ENCODE measurements at regions not wholly inside any gene's neighbourhood (a gene's known extent, or its start where the extent isn't known, plus 50 kb on each side); places are given as distances from the start of the nearest gene placed in this dataset.
A peak's percentile ranks its signal among the peaks of the same experiment; 100 is the strongest.

DNA sequence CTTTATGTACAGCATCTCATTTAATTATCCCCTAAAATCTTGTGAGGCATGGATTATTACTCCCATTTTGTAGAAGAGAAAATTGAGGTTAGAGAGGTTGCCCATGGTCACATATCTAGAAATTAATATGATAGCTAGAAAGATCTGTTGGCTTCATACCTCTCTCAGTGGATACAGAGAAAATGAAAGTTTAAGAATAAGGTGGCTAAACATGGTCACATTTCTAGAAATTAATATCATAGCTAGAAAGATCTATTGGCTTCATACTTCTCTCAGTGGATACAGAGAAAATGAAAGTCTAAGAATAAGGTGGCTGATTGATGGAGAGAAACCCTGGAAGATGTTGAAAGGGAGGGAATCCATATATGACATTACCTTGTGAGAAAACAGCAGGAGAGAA is 260.7 kb upstream of the MAN1A1 start:
- H3K27me3 ChIP-seq (ENCODE audit: insufficient read depth, low read length) = no peaks in the 10 kb centered on the region
- H3K36me3 ChIP-seq (ENCODE audit: insufficient read depth, low read length) = no peaks in the 10 kb centered on the region
- no peak overlapping the region for H3K27ac ChIP-seq (ENCODE audit: low read depth, low read length)
- no peaks in the 10 kb centered on the region for H3K79me2 ChIP-seq (ENCODE audit: control insufficient read depth, insufficient read depth, low read length, unreplicated experiment)
- no peak overlapping the region for H3K4me3 ChIP-seq (ENCODE audit: low read depth, low read length)
- peak overlapping the region; percentile 57 for H2AFZ ChIP-seq (ENCODE audit: low read length, unreplicated experiment)
- H3K4me1 ChIP-seq (ENCODE audit: control insufficient read depth, insufficient read depth, low read length, unreplicated experiment) = peaks cover 24% of the 10 kb centered on the region

DNA sequence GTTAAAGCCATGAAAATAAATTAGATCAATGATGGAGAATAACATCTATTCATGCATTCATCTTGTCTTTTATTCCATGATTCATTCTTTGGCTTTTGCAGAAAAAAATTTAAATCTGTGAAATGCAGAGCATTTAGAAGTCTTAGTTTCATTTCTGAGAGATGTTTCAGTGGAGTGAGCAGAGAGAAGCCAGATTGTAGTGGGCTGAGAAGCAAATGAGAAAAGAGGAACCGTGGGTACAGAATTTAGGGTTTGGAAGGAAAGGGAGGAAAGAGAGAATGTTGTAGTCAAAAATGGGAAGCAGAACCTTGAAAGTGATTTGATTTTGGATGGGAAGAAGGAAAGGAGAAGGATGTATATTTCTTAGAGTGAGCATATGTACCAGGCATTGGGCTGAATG is 260.3 kb upstream of the MAN1A1 start:
- H3K27me3 ChIP-seq (ENCODE audit: insufficient read depth, low read length) = no peaks in the 10 kb centered on the region
- H3K4me3 ChIP-seq (ENCODE audit: low read depth, low read length) = no peak overlapping the region
- H3K36me3 ChIP-seq (ENCODE audit: insufficient read depth, low read length) = no peaks in the 10 kb centered on the region
- H2AFZ ChIP-seq (ENCODE audit: low read length, unreplicated experiment) = peak overlapping the region; percentile 57
- no peak overlapping the region for H3K27ac ChIP-seq (ENCODE audit: low read depth, low read length)
- peaks cover 24% of the 10 kb centered on the region for H3K4me1 ChIP-seq (ENCODE audit: control insufficient read depth, insufficient read depth, low read length, unreplicated experiment)
- no peaks in the 10 kb centered on the region for H3K79me2 ChIP-seq (ENCODE audit: control insufficient read depth, insufficient read depth, low read length, unreplicated experiment)

DNA sequence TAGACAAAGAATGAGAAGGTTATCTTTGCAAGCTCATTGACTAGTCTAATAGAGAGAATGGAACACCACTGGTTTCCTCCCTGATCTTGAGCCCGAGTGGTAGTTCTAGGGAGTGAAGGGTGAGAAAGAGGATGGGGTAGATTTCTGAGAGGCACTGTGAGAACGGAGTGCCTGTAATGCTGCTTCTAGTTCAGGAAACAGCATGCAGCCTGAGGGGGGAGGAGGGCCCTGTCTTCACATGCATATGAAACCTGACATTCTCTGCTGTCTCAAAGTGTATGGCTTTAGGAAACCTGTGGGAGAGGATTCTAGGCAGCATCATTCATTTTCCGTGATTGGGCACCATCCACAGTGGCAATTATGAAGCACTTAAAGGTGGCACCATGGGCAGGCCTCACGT is 259.4 kb upstream of the MAN1A1 start:
- peaks cover 20% of the 10 kb centered on the region for H3K4me1 ChIP-seq (ENCODE audit: control insufficient read depth, insufficient read depth, low read length, unreplicated experiment)
- no peaks in the 10 kb centered on the region for H3K27me3 ChIP-seq (ENCODE audit: insufficient read depth, low read length)
- H3K4me3 ChIP-seq (ENCODE audit: low read depth, low read length) = no peak overlapping the region
- H3K36me3 ChIP-seq (ENCODE audit: insufficient read depth, low read length) = no peaks in the 10 kb centered on the region
- no peaks in the 10 kb centered on the region for H3K79me2 ChIP-seq (ENCODE audit: control insufficient read depth, insufficient read depth, low read length, unreplicated experiment)
- H2AFZ ChIP-seq (ENCODE audit: low read length, unreplicated experiment) = no peak overlapping the region
- H3K27ac ChIP-seq (ENCODE audit: low read depth, low read length) = no peak overlapping the region

DNA sequence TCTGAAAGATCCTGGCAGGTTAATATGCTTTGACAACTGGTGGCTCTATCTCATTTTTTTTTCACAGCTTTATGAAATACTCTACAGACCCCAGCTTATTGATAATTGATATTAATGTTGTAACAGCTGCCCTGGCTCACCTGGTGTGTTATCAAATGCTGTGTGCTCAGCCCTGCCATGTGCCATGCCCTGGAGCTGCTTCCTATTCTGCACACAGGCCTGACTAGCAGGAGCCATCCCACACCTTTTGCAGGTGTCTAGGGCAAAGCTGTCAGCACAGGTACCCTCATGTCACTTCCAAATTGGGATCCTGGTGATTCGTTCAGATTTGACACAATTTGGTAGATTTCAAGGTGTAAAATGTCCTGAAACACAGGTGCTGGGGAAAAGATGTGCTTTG is 254.6 kb upstream of the MAN1A1 start:
- Histone ChIP-seq H3K27ac (ENCODE audit: low read depth, low read length) (no peak overlapping the region), H2AFZ (ENCODE audit: low read length, unreplicated experiment) (no peak overlapping the region), H3K36me3 (ENCODE audit: insufficient read depth, low read length) (no peaks in the 10 kb centered on the region), H3K4me1 (ENCODE audit: control insufficient read depth, insufficient read depth, low read length, unreplicated experiment) (peaks cover 21% of the 10 kb centered on the region), H3K4me3 (ENCODE audit: low read depth, low read length) (no peak overlapping the region), H3K79me2 (ENCODE audit: control insufficient read depth, insufficient read depth, low read length, unreplicated experiment) (no peaks in the 10 kb centered on the region), H3K27me3 (ENCODE audit: insufficient read depth, low read length) (no peaks in the 10 kb centered on the region)

DNA sequence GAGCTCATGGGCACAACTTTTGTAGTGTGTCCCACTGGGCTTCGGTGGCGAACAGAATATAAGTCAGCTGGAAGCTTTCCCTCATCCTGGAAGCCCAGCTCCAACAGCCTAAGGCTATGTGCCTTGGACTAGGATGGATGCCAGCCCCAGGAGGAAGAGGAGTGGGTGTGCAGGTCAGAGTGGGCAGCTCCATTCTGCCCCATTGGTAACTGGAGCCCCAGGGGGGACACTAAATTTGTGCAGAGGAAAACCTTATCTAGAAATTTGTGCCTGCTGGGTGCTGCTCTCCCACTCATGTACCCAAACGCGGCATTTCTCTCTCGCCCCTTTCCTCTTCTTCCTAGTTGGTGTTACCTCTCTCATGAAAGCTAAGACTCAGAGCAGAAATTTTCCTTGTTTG is 253.9 kb upstream of the MAN1A1 start:
- Histone ChIP-seq H3K27ac (ENCODE audit: low read depth, low read length) (peak overlapping the region; percentile 78), H2AFZ (ENCODE audit: low read length, unreplicated experiment) (peak overlapping the region; percentile 54), H3K79me2 (ENCODE audit: control insufficient read depth, insufficient read depth, low read length, unreplicated experiment) (no peaks in the 10 kb centered on the region), H3K36me3 (ENCODE audit: insufficient read depth, low read length) (no peaks in the 10 kb centered on the region), H3K4me1 (ENCODE audit: control insufficient read depth, insufficient read depth, low read length, unreplicated experiment) (peaks cover 21% of the 10 kb centered on the region), H3K27me3 (ENCODE audit: insufficient read depth, low read length) (no peaks in the 10 kb centered on the region), H3K4me3 (ENCODE audit: low read depth, low read length) (no peak overlapping the region)

DNA sequence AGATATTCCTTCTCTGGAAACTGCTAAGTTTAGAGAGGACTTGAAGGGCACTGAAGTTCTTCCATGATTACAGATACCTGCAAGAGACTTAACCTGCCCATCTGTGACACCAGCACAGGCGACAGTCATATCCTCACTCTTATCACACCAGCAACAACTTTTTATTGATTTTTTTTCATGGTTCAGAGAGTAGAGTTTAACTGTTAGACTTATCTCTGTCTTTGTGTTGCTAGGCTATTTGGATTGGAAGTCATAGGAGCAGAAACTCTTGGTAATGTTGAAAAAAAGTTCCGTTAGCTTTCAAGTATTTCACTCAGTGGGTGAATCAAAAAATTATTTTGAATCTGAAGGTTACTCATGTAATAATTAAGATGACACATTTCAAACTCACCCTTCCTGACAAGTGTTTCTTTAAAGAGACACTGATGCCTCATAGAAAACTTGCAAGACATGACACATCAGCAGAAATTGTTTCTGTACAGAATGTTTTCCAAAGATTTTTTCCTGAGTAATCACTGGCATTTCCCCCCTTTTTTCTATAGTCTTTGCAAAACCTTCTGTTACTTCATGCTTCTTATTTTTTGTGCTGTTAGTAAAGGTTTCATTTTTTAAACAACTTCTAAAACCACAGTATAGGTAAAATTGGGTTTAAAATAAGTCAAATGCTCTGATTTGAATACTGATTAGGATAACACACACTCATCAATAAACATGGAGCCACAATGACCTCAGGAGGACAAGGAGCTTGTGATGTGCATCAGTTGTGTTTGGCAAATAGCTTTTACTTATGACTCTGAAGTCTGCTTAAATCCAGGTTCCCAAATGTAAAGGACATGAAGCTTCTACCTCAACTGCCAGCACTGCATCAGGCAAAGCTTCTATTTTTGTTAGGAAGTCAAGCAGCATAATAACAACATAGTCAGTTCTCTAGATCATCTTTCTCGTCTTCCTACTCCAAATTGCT is 252.9 kb upstream of the MAN1A1 start:
- H3K36me3 ChIP-seq (ENCODE audit: insufficient read depth, low read length) = no peaks in the 10 kb centered on the region

DNA sequence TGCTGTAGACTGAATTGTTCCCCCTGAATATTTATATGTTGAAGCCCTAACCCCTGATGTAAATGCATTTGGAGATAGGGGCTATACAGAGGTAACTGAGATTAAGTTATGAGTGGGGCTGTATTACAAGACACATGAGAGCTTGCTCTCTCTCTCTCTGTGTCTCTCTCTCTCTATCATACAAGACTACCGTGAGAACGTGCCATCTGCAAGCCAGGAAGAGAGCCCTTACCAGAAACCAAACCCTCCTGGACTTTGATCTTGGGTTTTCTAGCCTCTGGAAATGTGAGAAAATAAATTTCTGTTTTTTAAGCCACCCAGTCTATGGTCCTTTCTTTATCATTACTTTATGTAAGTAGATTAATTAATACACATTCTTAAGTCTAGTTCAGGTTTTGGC is 249.3 kb upstream of the MAN1A1 start:
- H3K4me3 ChIP-seq (ENCODE audit: low read depth, low read length) = no peak overlapping the region
- no peaks in the 10 kb centered on the region for H3K36me3 ChIP-seq (ENCODE audit: insufficient read depth, low read length)

More for the DNA sequence above, 252.9 kb upstream of the MAN1A1 start:
- H3K27ac ChIP-seq (ENCODE audit: low read depth, low read length) = peak overlapping the region; percentile 78
- peaks cover 21% of the 10 kb centered on the region for H3K4me1 ChIP-seq (ENCODE audit: control insufficient read depth, insufficient read depth, low read length, unreplicated experiment)
- H3K79me2 ChIP-seq (ENCODE audit: control insufficient read depth, insufficient read depth, low read length, unreplicated experiment) = no peaks in the 10 kb centered on the region
- H3K4me3 ChIP-seq (ENCODE audit: low read depth, low read length) = peak overlapping the region; percentile 27
- H2AFZ ChIP-seq (ENCODE audit: low read length, unreplicated experiment) = peak overlapping the region; percentile 66
- H3K27me3 ChIP-seq (ENCODE audit: insufficient read depth, low read length) = no peaks in the 10 kb centered on the region

DNA sequence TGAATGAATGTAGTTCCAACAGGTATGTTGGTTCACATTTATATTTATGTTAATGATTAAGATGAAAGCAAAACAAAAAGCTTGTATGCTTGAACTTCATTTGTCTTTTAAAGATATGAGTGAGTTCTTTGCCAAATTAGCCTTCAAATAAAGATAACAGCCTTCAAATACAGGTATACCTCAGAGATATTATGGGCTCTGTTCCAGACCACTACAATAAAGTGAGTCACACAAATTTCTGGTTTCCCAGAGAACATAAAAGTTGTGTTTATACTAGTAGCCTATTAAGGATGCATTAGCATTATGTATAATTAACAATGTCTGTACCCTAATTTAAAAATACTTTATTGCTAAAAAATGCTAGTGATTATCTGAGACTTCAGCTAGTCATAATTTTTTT is 245.3 kb upstream of the MAN1A1 start:
- H3K4me1 ChIP-seq (ENCODE audit: control insufficient read depth, insufficient read depth, low read length, unreplicated experiment) = no peaks in the 10 kb centered on the region
- no peaks in the 10 kb centered on the region for H3K36me3 ChIP-seq (ENCODE audit: insufficient read depth, low read length)
- no peaks in the 10 kb centered on the region for H3K27me3 ChIP-seq (ENCODE audit: insufficient read depth, low read length)
- no peaks in the 10 kb centered on the region for H3K79me2 ChIP-seq (ENCODE audit: control insufficient read depth, insufficient read depth, low read length, unreplicated experiment)
- no peak overlapping the region for H2AFZ ChIP-seq (ENCODE audit: low read length, unreplicated experiment)
- no peak overlapping the region for H3K27ac ChIP-seq (ENCODE audit: low read depth, low read length)
- H3K4me3 ChIP-seq (ENCODE audit: low read depth, low read length) = no peak overlapping the region

More for the DNA sequence above, 249.3 kb upstream of the MAN1A1 start:
- H3K4me1 ChIP-seq (ENCODE audit: control insufficient read depth, insufficient read depth, low read length, unreplicated experiment) = peaks cover 21% of the 10 kb centered on the region
- H3K27ac ChIP-seq (ENCODE audit: low read depth, low read length) = no peak overlapping the region
- no peaks in the 10 kb centered on the region for H3K27me3 ChIP-seq (ENCODE audit: insufficient read depth, low read length)
- no peak overlapping the region for H2AFZ ChIP-seq (ENCODE audit: low read length, unreplicated experiment)
- H3K79me2 ChIP-seq (ENCODE audit: control insufficient read depth, insufficient read depth, low read length, unreplicated experiment) = no peaks in the 10 kb centered on the region

DNA sequence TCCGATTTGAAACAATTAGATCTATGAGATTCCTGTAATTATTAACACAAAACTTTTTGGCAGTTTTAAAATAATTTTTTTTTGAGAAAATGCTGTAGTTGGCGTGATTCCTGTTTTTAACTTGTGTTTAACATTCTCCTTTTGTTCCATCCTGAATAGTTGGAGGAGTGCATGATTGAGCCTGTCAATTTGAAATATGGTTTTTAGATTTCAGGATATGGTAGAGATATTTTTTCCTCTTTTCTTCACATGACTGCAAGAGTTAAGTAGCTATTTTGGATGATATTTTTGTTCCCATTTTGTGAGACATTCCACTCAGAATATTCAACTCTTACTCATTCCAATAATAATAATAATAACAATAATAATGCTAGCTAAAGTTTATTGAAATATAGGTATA is 241.7 kb upstream of the MAN1A1 start:
- Histone ChIP-seq H3K4me3 (ENCODE audit: low read depth, low read length) (no peak overlapping the region), H3K79me2 (ENCODE audit: control insufficient read depth, insufficient read depth, low read length, unreplicated experiment) (no peaks in the 10 kb centered on the region), H3K27ac (ENCODE audit: low read depth, low read length) (no peak overlapping the region), H3K36me3 (ENCODE audit: insufficient read depth, low read length) (no peaks in the 10 kb centered on the region), H3K4me1 (ENCODE audit: control insufficient read depth, insufficient read depth, low read length, unreplicated experiment) (peaks cover 3% of the 10 kb centered on the region), H2AFZ (ENCODE audit: low read length, unreplicated experiment) (no peak overlapping the region), H3K27me3 (ENCODE audit: insufficient read depth, low read length) (no peaks in the 10 kb centered on the region)

DNA sequence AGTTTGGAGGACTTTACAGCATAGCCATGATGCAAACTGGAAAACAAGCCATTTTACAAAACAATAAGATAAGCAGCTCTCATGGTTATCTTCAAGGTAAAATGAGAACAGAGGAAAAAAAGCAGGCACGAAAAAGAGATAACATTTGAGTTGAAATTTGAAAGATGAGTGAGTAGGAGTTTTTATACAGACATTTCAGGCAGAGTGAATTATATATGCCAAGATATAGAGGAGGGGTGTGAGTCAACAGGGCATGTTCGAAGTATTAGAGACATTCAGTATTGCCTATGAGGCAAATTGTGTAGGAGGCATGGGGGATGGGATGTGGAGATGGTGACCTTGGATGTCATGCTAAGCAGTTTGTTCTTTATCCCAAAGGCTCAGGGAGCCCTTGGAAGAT is 240.5 kb upstream of the MAN1A1 start:
- Histone ChIP-seq H3K4me1 (ENCODE audit: control insufficient read depth, insufficient read depth, low read length, unreplicated experiment) (peaks cover 3% of the 10 kb centered on the region), H2AFZ (ENCODE audit: low read length, unreplicated experiment) (no peak overlapping the region), H3K36me3 (ENCODE audit: insufficient read depth, low read length) (no peaks in the 10 kb centered on the region), H3K27ac (ENCODE audit: low read depth, low read length) (no peak overlapping the region), H3K79me2 (ENCODE audit: control insufficient read depth, insufficient read depth, low read length, unreplicated experiment) (no peaks in the 10 kb centered on the region), H3K4me3 (ENCODE audit: low read depth, low read length) (no peak overlapping the region), H3K27me3 (ENCODE audit: insufficient read depth, low read length) (no peaks in the 10 kb centered on the region)

DNA sequence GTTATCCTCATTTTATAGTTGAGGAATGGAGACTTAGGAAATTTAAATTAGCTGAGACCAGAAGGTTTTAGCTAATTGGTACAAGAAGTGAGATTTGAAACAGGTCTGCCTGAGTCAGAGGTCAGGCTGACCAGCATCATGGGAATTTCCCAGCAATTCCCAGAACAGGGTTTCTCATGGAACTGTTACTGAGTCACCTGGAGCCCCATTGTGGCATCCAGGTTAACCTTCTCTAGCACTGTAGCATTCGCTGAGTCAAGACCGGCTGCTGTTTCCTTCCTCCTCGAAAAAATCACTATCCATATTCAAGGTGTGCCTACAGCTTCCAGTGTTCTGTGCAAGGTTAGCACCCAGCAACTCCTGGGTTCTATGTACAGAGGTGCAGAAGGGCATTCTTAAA is 238.0 kb upstream of the MAN1A1 start:
- no peaks in the 10 kb centered on the region for H3K27me3 ChIP-seq (ENCODE audit: insufficient read depth, low read length)
- peaks cover 3% of the 10 kb centered on the region for H3K4me1 ChIP-seq (ENCODE audit: control insufficient read depth, insufficient read depth, low read length, unreplicated experiment)
- no peak overlapping the region for H2AFZ ChIP-seq (ENCODE audit: low read length, unreplicated experiment)
- no peak overlapping the region for H3K4me3 ChIP-seq (ENCODE audit: low read depth, low read length)
- no peaks in the 10 kb centered on the region for H3K36me3 ChIP-seq (ENCODE audit: insufficient read depth, low read length)
- H3K79me2 ChIP-seq (ENCODE audit: control insufficient read depth, insufficient read depth, low read length, unreplicated experiment) = no peaks in the 10 kb centered on the region
- no peak overlapping the region for H3K27ac ChIP-seq (ENCODE audit: low read depth, low read length)
